Lower leg skin (tissue), 4 donors: ENCODE measurements at regions not wholly inside any gene's neighbourhood (a gene's known extent, or its start where the extent isn't known, plus 50 kb on each side); places are given as distances from the start of the nearest gene placed in this dataset.

ENCODE experiments used
- DNase-seq, 2 donors: peaks; one replicate each; pipeline ENCODE4 v3.0.0-alpha.2; 2019; ENCODE audit warnings: low spot score in 2 of 2
- H3K4me3 ChIP-seq: fragments of 200-600 bp; sonication (generic); 2 replicates; pipeline ENCODE4 v1.5.1; 2017; ENCODE audit warnings: mild to moderate bottlenecking, low read depth; ENCODE audit not compliant: poor library complexity, severe bottlenecking
- CTCF ChIP-seq, 3 donors: fragments of 450-650 bp; IDR thresholded peaks; one replicate each; pipeline ENCODE4 v1.5.1; 2016; ENCODE audit warnings: antibody characterized with exemption in 3 of 3, mild to moderate bottlenecking in 3 of 3, moderate library complexity in 2 of 3
- POLR2A ChIP-seq, 2 donors: fragments of 450-650 bp; IDR thresholded peaks; one replicate each; pipeline ENCODE4 v1.6.1; 2016 to 2017; ENCODE audit warnings: antibody characterized with exemption in 2 of 2, mild to moderate bottlenecking in 1 of 2, moderate library complexity in 1 of 2
- WGBS, 2 donors: methylation state at CpG; one replicate each; pipeline ENCODE4 v1.1.5; 2018; 5-methylcytosine and 5-hydroxymethylcytosine counted together
- intact Hi-C: fragments of 100-400 bp; cut with DNase I; formaldehyde crosslinking; loops from one replicate; pipeline ENCODE4 v1.15.0; 2023; ENCODE audit warnings: low total_unique reads

- no peak for DNase-seq
- no peak overlapping the region for H3K4me3 ChIP-seq
- TF ChIP-seq POLR2A (IDR thresholded peaks at IDR 0.05): no peak
- no peak for TF ChIP-seq CTCF (IDR thresholded peaks at IDR 0.05)
- 56 to 66% methylated on average over 2 of the region's 2 CpGs for WGBS, 2 donors
- intact Hi-C loops: no loop called here
These were observed 198.7 kb upstream of the MPDZ start for GRCh38 chr9:13478160-13478559.

GRCh38 chr9:13470836-13471235 lies 191.3 kb upstream of the MPDZ start:
- no peak for DNase-seq
- no peak for TF ChIP-seq POLR2A (IDR thresholded peaks at IDR 0.05)
- H3K4me3 ChIP-seq: no peak overlapping the region
- WGBS, 2 donors: 79 to 96% methylated on average over 3 of the region's 3 CpGs
- intact Hi-C loops: no loop called here

GRCh38 chr9:13467157-13467556 lies 187.7 kb upstream of the MPDZ start:
- H3K4me3 ChIP-seq: no peak overlapping the region
- TF ChIP-seq CTCF (IDR thresholded peaks at IDR 0.05) (no peak), POLR2A (IDR thresholded peaks at IDR 0.05) (no peak)
- 46 to 62% methylated on average over 2 of the region's 2 CpGs for WGBS, 2 donors
- DNase-seq: no peak
- intact Hi-C loops: no loop called here

GRCh38 chr9:13461414-13461991 lies 182.0 kb upstream of the MPDZ start:
- no peak for TF ChIP-seq POLR2A (IDR thresholded peaks at IDR 0.05)
- TF ChIP-seq CTCF (IDR thresholded peaks at IDR 0.05): no peak
- no peak for DNase-seq
- intact Hi-C loops: no loop called here
- 48% methylated on average over 4 of the region's 4 CpGs for WGBS, 2 donors
- no peak overlapping the region for H3K4me3 ChIP-seq

GRCh38 chr9:13459071-13459470 lies 179.6 kb upstream of the MPDZ start:
- DNase-seq: no peak
- intact Hi-C loops: no loop called here
- WGBS, 2 donors: 92 to 95% methylated on average over 3 of the region's 3 CpGs
- TF ChIP-seq CTCF (IDR thresholded peaks at IDR 0.05) (no peak), POLR2A (IDR thresholded peaks at IDR 0.05) (no peak)
- H3K4me3 ChIP-seq: no peak overlapping the region

GRCh38 chr9:13457795-13458194 lies 178.3 kb upstream of the MPDZ start:
- H3K4me3 ChIP-seq: no peak overlapping the region
- intact Hi-C loops: no loop called here
- DNase-seq: no peak
- 94 to 96% methylated on average over 1 of the region's 1 CpG for WGBS, 2 donors
- TF ChIP-seq CTCF (IDR thresholded peaks at IDR 0.05) (no peak), POLR2A (IDR thresholded peaks at IDR 0.05) (no peak)
